Hindlimb muscle (tissue), 1 donor: ENCODE measurements at regions not wholly inside any gene's neighbourhood (a gene's known extent, or its start where the extent isn't known, plus 50 kb on each side); places are given as distances from the start of the nearest gene placed in this dataset.
"Not testable (repeated sequence)": the region's sequence is repeated elsewhere in the genome, so short reads cannot be mapped to it uniquely, and the experiment has no call there.

ENCODE experiments used
- DNase-seq: peaks from one replicate; pipeline ENCODE4 v3.0.0-alpha.2; 2013

DNA sequence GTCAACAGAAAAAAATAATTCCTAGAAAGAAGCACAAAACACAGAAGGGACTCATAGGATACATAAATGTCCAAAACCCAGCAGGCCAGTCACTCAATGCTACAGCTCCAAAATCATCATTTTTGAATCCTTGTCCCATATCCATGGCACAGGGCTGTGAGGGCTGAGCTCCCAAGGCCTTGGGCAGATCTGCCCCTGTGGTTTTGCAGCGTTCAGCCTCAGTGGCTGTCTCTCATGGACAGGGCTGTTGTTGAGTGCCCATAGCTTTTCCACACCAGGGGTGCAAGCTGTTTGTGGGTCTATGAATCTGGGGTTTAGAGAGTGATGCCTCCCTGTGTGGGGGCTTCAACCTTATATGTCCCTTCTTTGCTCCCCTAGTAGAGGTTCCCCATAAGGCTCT lies 243.2 kb downstream of the CWH43 start:
- not testable (repeated sequence) for DNase-seq

DNA sequence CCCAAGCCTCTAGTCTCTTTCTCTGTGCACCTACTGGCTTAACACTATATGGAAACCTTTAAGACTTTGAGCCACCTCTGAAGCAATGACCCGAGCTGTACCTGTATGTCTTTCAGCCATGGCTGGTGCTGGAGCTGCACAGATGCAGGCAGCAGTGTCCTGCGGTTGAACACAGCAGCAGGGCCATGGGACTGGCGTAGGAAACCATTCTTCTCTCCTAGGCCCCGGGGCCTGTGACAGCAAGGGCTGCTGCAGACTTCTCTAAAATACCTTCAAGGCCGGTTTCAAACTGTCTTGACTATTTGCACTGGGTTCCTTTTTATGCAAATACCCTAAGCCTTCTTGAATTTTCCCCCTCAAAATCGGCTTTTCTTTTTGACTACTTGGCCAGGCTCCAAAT lies 243.6 kb downstream of the CWH43 start:
- not testable (repeated sequence) for DNase-seq

DNA sequence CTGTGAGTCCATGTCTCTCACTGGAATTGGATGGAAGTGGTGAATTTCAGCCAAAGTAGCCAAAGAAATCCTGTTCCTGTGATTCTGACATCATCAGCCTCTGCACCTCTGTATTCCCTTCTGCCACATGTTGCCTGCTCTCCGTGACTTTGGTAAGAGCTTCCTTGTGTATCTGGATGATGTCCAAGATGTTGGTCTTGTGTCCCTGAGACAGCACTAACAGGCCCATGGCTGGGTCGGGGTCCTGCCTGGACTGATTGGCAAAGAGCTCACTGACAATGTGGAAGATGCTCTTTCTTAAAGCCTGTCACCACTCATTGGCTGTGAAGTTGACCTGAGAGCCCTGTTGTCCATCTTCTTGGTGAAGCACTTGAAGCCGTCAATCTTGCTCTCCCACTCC lies 247.3 kb downstream of the CWH43 start:
- not testable (repeated sequence) for DNase-seq

DNA sequence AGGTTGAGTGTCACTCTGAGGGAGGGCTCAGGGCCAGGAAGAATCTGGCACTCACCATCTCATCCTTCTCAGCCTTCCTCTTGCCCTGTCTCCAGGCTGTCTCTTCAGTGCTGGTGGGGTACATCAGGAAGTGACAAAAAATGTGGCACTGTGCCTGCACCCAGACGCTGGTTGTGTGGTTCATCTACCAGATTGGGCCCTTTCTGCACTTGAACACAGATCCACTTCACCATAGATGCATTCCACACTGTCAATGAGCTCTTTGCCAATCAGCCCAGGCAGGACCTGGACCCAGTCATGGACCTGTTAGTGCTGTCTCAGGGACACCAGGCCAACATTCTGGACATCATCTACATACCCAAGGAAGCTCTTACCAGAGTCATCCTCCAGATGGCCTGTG lies 247.7 kb downstream of the CWH43 start:
- DNase-seq, result not testable (repeated sequence)

DNA sequence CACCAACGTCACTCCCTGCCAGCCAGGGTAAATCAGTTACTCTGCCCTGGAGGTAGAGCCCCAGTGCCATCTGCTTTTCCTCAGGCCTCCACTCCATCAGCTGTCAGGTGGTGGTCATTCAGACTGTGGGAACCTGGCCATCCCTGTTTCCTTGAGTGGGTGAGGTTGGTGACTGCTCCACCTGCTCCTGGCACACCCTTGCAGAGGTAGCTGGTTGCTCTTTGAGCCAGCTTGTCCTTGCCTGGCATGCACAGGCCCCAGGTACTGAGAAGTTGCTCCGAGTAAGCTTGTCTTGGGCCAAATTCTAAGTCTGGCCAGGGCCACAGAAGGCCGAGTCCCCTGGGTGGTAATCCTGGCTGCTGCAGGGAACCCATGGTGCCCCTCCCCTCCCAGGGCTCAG lies 248.3 kb downstream of the CWH43 start:
- DNase-seq, result not testable (repeated sequence)

DNA sequence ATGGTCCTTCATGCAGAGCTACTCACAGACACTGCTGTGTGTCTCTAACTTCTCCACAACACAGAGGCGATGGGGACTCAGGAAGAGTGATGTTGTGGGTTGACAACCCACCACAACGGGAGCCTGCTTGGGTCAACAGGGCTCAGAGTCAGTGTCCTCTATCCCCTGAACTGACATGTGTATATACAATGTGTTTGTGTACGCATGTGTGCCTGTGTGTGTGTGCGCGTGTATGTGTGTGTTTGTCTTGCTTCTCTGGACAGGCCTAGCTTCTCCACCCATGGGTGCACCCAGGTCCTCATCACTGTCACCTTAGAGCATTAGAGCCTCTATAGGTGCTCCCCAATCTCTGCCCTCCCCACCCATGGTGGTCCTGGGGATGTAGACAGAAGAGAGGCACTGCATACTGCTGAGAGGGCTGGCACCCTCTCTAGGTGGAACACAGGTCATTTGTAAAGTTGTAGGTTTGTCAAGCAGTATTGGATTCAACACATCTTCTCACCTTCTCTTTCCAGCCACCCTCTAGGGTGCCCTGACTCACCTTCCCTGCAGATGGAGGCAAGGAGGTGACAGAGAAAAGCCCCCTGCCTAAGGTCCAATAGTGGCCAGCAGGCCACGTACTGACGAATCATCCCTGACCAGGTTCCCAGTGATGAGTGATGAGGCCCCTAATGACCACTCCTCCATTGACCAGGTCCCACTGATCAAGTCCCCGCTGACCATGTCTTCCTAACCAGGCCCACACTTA lies 249.5 kb downstream of the CWH43 start:
- not testable (repeated sequence) for DNase-seq

DNA sequence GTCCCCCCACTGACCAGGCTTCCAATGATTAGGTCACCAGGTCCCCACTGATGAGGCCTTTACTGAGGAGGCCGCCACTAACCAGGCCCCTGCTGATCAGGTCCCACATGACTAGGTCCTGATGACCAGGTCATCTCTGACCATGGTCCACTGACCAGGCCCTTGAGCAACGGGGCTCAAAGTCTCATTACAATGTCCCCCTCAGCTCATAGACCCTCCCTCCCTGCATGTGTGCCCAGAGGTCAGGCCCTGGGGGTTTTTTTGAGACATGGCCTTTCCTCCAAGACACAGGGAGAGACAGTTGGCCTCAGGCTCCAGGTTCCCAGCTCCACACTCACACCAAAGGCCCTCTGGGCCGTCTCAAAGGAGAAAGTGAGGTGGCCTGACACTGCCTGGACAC lies 250.4 kb downstream of the CWH43 start:
- DNase-seq, result not testable (repeated sequence)

DNA sequence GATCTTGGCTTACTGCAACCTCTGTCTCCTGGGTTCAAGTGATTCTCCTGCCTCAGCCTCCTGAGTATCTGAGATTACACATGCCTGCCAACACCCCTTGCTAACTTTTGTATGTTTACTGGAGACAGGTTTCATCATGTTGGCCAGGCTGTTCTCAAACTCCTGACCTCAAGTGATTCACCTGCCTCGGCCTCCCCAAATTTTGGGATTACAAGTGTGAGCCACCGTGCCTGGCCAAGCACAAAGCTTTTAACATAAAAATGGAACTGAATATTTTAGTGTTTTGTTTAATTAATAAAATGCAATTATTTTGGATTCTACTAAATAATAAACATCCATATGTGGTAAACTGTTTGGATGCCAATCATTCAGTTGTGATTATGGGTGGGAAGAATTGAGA lies 255.2 kb downstream of the CWH43 start:
- DNase-seq, result not testable (repeated sequence)

DNA sequence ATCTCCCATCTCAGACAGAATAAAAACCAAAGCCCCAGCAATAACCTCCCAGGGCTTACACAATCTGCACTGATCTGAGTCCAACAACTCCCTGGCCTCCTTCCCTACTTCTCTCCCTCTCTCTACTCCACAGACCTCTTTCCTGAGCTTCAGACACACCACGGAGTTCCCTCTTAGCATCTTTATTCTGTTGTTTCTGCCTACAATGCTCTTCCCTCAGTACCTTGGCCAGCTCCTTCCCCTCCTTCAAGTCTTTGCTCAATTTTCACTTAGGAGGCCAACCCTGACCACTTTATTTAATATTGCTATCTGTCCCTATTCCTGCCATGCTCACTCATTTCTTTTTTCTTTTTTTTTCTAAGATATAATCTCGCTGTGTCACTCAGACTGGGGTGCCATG lies 276.7 kb downstream of the CWH43 start:
- not testable (repeated sequence) for DNase-seq

DNA sequence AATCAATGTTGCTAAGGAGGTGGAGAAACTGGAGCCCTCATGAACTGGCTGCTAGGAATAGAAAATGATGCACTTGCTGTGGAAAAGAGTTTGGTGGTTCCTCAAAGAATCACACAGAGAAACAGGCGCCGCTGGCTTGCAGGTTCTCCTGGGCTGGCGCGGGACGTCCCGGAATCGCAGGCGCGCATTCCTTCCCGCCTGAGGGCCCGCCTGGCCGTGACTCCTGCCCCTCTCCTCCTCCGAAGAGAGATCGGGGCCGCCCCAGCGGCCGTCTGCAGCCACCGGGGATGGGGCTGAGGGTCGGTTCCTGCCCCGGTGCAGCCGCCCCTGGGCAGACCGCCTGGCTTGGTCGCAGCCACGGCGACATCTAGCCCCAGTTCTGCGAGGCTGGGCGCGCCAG lies 284.4 kb downstream of the CWH43 start:
- not testable (repeated sequence) for DNase-seq

DNA sequence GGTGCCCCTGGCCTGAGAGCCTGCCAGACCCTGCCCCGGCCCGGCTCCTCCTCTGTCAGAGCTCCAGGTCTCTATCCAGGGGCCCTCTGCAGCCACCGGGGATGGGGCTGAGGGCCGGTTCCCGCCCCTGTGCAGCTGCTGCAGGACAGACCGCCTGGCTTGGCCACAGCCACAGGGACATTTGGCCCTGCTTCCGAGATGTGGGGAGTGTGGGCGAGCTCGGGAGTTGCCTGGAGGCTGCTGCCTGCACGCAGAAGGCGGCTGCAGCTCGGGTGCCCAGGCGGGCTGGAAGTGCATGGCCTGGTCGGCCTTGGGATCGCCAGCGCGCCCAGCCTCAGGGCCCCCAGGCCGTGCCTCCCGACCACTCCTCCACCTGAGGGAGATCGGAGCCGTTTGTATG lies 284.8 kb downstream of the CWH43 start:
- DNase-seq, result not testable (repeated sequence)

DNA sequence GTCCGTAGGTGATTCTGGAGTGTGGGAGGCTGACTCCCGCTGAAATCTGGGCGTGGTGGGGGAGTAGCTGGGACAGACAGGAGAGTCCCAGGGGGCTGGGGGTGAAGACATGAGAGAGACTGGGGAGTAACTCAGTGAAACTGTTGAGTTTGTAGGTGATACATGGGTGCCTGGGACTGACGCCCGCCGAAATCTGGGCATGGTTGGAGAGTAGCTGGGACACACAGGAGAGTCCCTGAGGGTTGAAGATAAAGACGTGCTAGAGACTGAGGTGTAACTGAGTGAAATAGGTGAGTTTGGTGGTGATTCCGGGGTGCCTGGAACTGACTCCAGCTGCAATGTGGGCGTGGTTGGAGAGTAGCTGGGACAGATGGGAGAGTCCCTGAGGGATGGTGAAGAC lies 299.8 kb downstream of the CWH43 start:
- not testable (repeated sequence) for DNase-seq

DNA sequence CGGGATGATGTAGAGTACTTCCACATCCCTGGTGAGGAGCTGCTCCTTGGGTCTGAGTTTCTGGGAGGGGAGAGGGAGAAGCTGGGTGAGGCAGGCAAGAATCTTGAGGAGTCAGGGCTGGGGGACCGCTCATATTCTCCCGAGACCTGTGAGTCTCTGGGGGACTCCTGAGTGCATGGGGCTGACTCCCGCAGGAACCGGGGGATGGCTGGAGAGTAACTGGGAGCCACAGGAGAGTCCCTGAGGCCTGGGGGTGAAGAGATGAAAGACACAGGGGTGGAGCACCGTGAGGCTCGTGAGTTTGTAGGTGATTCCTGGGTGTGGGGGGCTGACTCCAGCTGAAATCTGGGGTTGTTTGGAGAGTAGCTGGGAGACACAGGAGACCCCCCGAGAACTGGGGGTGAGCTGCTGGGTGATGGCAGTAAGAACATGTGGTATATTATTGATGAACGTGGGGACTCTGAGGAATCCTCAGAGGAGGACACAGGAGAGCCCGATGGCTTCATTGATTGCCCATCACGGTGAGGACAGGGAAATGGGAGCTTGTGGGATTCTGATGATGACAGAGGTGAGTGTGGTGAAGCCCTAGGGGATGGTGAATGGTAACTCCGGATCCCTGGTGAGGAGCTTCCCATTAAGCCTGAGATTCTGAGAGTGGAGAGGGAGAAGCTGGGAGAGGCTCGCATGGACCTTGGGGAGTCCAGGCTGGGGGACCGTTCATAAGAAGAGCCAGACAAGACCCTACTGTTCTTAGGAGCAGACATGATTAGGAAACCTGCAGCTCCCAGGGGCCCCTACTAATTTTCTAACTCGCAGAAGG lies 301.1 kb downstream of the CWH43 start:
- not testable (repeated sequence) for DNase-seq

DNA sequence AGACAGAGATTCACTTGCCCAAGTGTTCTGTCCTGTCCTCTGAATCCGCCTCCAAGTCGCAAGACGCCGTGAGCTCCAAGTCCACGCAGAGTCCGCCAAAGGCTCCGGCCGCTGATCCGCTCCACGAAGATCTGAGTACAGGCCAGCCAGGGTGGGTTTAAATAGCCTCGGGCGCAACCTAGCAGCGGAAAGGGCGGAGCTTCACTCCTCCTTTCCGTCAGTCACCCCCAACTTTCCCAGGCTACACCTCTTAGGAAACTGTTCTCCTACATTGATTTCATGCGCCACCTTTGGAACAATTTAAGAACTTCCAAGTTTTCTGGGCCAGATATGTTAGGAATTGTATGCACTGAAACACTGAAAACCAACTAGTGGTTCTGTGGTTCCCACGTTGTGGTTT lies 301.8 kb downstream of the CWH43 start:
- DNase-seq, result not testable (repeated sequence)

DNA sequence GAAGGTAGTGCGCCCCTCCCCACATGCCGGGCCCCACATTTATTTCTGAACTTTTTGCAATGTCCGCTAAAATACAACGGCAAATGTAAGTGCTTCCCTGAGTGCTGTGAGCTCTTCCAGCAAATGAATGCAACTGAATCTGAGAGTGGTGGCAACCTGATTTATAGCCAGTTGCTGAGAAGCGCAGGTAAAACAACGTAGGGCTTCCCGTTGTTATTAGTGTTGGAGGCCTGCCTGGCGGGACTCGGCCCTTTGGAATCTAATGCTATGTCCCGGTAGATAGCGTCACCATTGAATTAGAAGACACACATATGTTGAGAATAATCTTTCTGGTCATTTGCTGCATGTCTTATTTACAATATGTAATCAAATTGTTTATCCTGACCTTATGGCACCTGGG lies 302.7 kb downstream of the CWH43 start:
- not testable (repeated sequence) for DNase-seq

DNA sequence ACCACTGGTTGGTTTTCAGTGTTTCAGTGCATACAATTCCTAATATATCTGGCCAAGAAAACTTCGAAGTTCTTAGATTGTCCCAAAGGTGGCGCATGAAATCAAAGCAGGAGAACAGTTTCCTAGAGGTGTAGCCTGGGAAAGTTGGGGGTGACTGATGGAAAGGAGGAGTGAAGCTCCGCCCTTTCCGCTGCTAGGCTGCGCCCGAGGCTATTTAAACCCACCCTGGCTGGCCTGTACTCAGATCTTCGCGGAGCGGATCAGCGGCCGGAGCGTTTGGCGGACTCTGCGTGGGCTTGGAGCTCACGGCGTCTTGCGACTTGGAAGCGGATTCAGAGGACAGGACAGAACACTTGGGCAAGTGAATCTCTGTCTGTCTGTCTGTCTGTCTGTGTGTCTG lies 328.7 kb downstream of the CWH43 start:
- DNase-seq, result not testable (repeated sequence)

DNA sequence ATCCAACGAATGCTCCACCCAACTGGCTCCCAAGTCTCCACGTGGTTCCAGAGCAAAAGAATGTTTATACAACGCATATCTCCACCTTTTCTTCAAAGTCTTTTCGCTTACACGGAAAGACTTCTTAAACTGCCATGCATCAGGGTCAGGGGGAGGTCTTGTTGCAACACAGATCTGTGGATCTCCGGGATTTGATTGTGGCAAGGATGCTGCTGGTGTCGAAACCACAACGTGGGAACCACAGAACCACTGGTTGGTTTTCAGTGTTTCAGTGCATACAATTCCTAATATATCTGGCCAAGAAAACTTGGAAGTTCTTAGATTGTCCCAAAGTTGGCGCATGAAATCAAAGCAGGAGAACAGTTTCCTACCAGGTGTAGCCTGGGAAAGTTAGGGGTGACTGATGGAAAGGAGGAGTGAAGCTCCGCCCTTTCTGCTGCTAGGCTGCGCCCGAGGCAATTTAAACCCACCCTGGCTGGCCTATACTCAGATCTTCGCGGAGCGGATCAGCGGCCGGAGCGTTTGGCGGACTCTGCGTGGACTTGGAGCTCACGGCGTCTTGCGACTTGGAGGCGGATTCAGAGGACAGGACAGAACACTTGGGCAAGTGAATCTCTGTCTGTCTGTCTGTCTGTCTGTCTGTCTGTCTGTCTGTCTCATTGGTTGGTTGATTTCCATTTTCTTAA lies 334.8 kb downstream of the CWH43 start:
- not testable (repeated sequence) for DNase-seq

DNA sequence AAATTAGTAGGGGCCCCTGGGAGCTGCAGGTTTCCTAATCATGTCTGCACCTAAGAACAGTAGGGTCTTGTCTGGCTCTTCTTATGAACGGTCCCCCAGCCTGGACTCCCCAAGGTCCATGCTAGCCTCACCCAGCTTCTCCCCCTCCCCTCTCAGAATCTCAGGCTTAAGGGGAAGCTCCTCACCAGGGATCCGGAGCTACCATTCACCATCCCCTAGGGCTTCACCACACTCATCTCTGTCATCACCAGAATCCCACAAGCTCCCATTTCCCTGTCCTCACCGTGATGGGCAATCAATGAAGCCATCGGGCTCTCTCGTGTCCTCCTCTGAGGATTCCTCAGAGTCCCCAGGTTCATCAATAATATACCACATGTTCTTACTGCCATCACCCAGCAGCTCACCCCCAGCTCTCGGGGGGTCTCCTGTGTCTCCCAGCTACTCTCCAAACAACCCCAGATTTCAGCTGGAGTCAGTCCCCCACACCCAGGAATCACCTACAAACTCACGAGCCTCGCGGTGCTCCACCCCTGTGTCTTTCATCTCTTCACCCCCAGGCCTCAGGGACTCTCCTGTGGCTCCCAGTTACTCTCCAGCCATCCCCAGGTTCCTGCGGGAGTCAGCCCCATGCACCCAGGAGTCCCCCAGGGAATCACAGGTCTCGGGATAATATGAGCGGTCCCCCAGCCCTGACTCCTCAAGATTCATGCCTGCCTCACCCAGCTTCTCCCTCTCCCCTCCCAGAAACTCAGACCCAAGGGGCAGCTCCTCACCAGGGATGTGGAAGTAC lies 335.6 kb downstream of the CWH43 start:
- not testable (repeated sequence) for DNase-seq

DNA sequence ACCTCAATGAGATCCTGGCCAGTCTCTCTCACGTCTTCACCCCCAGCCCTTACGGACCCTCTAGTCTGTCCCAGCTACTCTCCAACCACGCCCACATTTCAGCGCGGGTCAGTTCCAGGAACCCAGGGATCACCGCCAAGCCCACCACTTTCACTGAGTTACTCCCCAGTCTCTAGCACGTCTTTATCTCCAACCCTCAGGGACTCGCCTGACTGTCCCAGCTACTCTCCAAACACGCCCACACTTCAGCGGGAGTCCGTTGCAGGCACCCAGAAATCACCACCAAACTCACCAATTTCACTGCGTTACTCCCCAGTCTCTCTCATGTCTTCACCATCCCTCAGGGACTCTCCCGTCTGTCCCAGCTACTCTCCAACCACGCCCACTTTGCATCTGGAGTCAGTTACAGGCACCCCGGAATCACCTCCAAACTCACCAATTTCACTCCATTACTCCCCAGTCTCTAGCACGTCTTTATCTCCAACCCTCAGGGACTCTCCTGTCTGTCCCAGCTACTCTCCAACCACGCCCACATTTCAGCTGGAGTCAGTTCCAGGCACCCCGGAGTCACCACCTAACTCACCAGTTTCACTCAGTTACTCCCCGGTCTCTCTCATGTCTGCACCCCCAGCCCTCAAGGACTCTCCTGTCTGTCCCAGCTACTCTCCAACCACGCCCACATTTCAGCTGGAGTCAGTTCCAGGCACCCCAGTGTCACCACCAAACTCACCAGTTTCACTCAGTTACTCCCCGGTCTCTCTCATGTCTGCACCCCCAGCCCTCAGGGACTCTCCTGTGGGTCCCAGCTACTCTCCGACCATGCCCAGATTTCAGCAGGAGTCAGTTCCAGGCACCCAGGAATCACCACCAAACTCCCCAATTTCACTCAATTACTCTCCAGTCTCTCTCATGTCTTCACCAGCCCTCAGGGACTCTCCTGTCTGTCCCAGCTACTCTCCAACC lies 336.8 kb downstream of the CWH43 start:
- not testable (repeated sequence) for DNase-seq

DNA sequence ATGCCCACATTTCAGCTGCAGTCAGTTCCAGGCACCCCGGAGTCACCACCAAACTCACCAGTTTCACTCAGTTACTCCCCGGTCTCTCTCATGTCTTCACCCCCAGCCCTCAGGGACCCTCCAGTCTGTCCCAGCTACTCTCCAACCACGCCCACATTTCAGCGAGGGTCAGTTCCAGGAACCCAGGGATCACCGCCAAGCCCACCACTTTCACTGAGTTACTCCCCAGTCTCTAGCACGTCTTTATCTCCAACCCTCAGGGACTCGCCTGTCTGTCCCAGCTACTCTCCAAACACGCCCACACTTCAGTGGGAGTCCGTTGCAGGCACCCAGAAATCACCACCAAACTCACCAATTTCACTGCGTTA lies 337.5 kb downstream of the CWH43 start:
- not testable (repeated sequence) for DNase-seq
